ENCODE measurements at regions not wholly inside any gene's neighbourhood (a gene's known extent, or its start where the extent isn't known, plus 50 kb on each side); places are given as distances from the start of the nearest gene placed in this dataset.

- no peak for DNase-seq
These were observed 95.7 kb upstream of the DRD2 start for GRCh38 chr11:113570906-113571305.

GRCh38 chr11:113569391-113569790, 94.2 kb upstream of the DRD2 start:
- no peak for DNase-seq
- Mint-ChIP-seq H3K4me3 (no peak overlapping the region), H3K27me3 (ENCODE audit: insufficient read depth) (no peaks in the 10 kb centered on the region), H3K27ac (no peak overlapping the region), H3K9me3 (peaks cover 22% of the 10 kb centered on the region), H3K36me3 (ENCODE audit: low read depth) (no peaks in the 10 kb centered on the region), H3K4me1 (ENCODE audit: low read depth) (no peaks in the 10 kb centered on the region)
- no peak for TF ChIP-seq CTCF (IDR thresholded peaks at IDR 0.05)

More at GRCh38 chr11:113570906-113571305, 95.7 kb upstream of the DRD2 start:
- Mint-ChIP-seq H3K27me3 (ENCODE audit: insufficient read depth) (no peaks in the 10 kb centered on the region), H3K27ac (no peak overlapping the region), H3K4me3 (no peak overlapping the region), H3K4me1 (ENCODE audit: low read depth) (no peaks in the 10 kb centered on the region), H3K9me3 (peaks cover 14% of the 10 kb centered on the region), H3K36me3 (ENCODE audit: low read depth) (no peaks in the 10 kb centered on the region)
- no peak for TF ChIP-seq CTCF (IDR thresholded peaks at IDR 0.05)

- no peaks in the 10 kb centered on the region for H3K27me3 Mint-ChIP-seq (ENCODE audit: insufficient read depth)
- TF ChIP-seq CTCF (IDR thresholded peaks at IDR 0.05), result no peak
- H3K27ac Mint-ChIP-seq, result no peak overlapping the region
- no peaks in the 10 kb centered on the region for H3K4me1 Mint-ChIP-seq (ENCODE audit: low read depth)
- no peak for DNase-seq
- no peak overlapping the region for H3K4me3 Mint-ChIP-seq
- peaks cover 28% of the 10 kb centered on the region for H3K9me3 Mint-ChIP-seq
- H3K36me3 Mint-ChIP-seq (ENCODE audit: low read depth), result no peaks in the 10 kb centered on the region
These were observed 93.4 kb upstream of the DRD2 start for GRCh38 chr11:113568566-113568965.

GRCh38 chr11:113567867-113568544, 92.8 kb upstream of the DRD2 start:
- Mint-ChIP-seq H3K36me3 (ENCODE audit: low read depth) (no peaks in the 10 kb centered on the region), H3K4me1 (ENCODE audit: low read depth) (no peaks in the 10 kb centered on the region), H3K27ac (no peak overlapping the region), H3K27me3 (ENCODE audit: insufficient read depth) (no peaks in the 10 kb centered on the region), H3K4me3 (no peak overlapping the region), H3K9me3 (peaks cover 28% of the 10 kb centered on the region)
- DNase-seq, result no peak
- TF ChIP-seq CTCF (IDR thresholded peaks at IDR 0.05), result no peak

- no peak for DNase-seq
- no peak overlapping the region for H3K4me3 Mint-ChIP-seq
- H3K36me3 Mint-ChIP-seq (ENCODE audit: low read depth), result no peaks in the 10 kb centered on the region
- H3K27ac Mint-ChIP-seq, result no peak overlapping the region
- no peak for TF ChIP-seq CTCF (IDR thresholded peaks at IDR 0.05)
- H3K4me1 Mint-ChIP-seq (ENCODE audit: low read depth), result no peaks in the 10 kb centered on the region
- H3K9me3 Mint-ChIP-seq, result peaks cover 28% of the 10 kb centered on the region
- H3K27me3 Mint-ChIP-seq (ENCODE audit: insufficient read depth), result no peaks in the 10 kb centered on the region
These were observed 91.9 kb upstream of the DRD2 start for GRCh38 chr11:113567097-113567496.
